Prostate gland (tissue), 2 donors: ENCODE measurements at regions not wholly inside any gene's neighbourhood (a gene's known extent, or its start where the extent isn't known, plus 50 kb on each side); places are given as distances from the start of the nearest gene placed in this dataset.

Experiments used
- POLR2AphosphoS5 ChIP-seq: sonication (generic); formaldehyde crosslinking; IDR thresholded peaks from one replicate; pipeline ENCODE4 v1.6.1; 2017; ENCODE audit warnings: antibody characterized with exemption
- TF ChIP-seq, protein P1 (sequence below), 4 experiments: fragments of 200-600 bp in 2 of 4; fragments of 450-650 bp in 2 of 4; sonication (generic) in 2 of 4; IDR thresholded peaks; 1 replicate in 3 of 4; 2 replicates in 1 of 4; pipeline ENCODE4 v1.5.1; 2016 to 2019; ENCODE audit warnings: antibody characterized with exemption in 4 of 4, mild to moderate bottlenecking in 2 of 4, moderate library complexity in 2 of 4

DNA sequence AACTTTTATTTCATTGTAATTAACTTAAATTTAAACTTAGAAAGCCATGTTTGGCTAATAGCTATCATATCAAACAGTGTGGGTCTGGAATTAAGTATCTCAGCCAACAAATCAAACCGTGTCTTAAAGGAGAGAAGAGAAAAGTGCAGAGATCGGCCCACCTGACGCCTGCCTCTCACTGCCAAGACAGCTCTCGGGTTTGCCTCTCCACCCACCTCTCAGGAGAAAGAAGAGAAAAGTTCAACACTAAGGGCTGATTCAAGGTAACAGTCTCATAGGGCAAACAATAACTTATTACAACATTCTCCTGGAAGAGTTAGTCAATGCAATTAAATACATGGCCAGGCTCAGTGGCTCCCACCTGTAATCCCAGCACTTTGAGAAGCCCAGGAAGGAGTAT lies 64.8 kb upstream of the PRR20G start:
- TF ChIP-seq, protein P1, sequence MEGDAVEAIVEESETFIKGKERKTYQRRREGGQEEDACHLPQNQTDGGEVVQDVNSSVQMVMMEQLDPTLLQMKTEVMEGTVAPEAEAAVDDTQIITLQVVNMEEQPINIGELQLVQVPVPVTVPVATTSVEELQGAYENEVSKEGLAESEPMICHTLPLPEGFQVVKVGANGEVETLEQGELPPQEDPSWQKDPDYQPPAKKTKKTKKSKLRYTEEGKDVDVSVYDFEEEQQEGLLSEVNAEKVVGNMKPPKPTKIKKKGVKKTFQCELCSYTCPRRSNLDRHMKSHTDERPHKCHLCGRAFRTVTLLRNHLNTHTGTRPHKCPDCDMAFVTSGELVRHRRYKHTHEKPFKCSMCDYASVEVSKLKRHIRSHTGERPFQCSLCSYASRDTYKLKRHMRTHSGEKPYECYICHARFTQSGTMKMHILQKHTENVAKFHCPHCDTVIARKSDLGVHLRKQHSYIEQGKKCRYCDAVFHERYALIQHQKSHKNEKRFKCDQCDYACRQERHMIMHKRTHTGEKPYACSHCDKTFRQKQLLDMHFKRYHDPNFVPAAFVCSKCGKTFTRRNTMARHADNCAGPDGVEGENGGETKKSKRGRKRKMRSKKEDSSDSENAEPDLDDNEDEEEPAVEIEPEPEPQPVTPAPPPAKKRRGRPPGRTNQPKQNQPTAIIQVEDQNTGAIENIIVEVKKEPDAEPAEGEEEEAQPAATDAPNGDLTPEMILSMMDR (IDR thresholded peaks at IDR 0.05) = no peak
- no peak for TF ChIP-seq POLR2AphosphoS5
